ENCODE measurements at regions not wholly inside any gene's neighbourhood (a gene's known extent, or its start where the extent isn't known, plus 50 kb on each side); places are given as distances from the start of the nearest gene placed in this dataset.

DNA sequence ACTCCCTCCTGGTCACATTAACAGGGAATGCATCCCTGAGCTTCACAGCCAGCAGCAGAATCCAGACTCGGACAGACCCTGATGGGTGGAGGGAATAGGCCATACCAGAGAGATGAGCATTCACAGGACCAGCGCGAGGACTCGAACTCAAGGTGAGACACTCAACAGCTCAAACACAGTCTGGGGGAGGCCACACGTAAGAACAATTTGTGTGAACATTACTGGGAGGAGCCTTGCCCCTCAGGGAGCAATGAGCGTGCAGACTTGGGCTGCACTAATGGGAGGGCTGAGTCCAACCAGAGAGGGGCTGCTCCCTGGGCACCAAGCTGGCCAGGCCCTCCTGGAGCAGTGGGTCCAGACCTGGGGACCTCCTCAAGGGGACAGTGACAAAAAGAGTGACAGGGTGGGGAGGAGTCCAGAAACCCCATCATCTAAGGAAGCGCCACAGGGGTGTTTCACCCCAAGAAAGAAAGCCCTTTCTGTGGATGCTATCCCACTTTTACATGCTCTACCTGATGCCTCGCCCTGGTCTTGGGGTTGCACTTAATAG is 118.4 kb downstream of the MRPL14 start:
- TF ChIP-seq, protein P1, sequence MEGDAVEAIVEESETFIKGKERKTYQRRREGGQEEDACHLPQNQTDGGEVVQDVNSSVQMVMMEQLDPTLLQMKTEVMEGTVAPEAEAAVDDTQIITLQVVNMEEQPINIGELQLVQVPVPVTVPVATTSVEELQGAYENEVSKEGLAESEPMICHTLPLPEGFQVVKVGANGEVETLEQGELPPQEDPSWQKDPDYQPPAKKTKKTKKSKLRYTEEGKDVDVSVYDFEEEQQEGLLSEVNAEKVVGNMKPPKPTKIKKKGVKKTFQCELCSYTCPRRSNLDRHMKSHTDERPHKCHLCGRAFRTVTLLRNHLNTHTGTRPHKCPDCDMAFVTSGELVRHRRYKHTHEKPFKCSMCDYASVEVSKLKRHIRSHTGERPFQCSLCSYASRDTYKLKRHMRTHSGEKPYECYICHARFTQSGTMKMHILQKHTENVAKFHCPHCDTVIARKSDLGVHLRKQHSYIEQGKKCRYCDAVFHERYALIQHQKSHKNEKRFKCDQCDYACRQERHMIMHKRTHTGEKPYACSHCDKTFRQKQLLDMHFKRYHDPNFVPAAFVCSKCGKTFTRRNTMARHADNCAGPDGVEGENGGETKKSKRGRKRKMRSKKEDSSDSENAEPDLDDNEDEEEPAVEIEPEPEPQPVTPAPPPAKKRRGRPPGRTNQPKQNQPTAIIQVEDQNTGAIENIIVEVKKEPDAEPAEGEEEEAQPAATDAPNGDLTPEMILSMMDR (IDR thresholded peaks at IDR 0.05): no peak
- no peak for TF ChIP-seq EZH2 (IDR thresholded peaks at IDR 0.05; ENCODE audit: borderline replicate concordance, insufficient read depth, low read depth, low read length, poor library complexity, severe bottlenecking)

Measured in B cell (primary cell).